ENCODE measurements at regions not wholly inside any gene's neighbourhood (a gene's known extent, or its start where the extent isn't known, plus 50 kb on each side); places are given as distances from the start of the nearest gene placed in this dataset.

- H3K4me1 ChIP-seq (ENCODE audit: insufficient read depth, poor library complexity, severe bottlenecking), result no peaks in the 10 kb centered on the region
- no peak overlapping the region for H3K27ac ChIP-seq (ENCODE audit: poor library complexity, severe bottlenecking)
- H3K36me3 ChIP-seq (ENCODE audit: low read depth), result no peaks in the 10 kb centered on the region
- H3K27me3 ChIP-seq (ENCODE audit: insufficient read depth, poor library complexity, severe bottlenecking), result no peaks in the 10 kb centered on the region
- H3K9me3 ChIP-seq (ENCODE audit: severe bottlenecking), result no peaks in the 10 kb centered on the region
- no peak for TF ChIP-seq CTCF (IDR thresholded peaks at IDR 0.05; ENCODE audit: poor library complexity, severe bottlenecking)
- no peak overlapping the region for H3K4me3 ChIP-seq (ENCODE audit: severe bottlenecking)
- no peak for ATAC-seq (ENCODE audit: low read depth)
- DNase-seq (ENCODE audit: low spot score), result no peak
Observed at GRCh38 chr2:64283641-64284361, 139.6 kb upstream of the PELI1 start.

GRCh38 chr2:64284751-64285150, 140.5 kb upstream of the PELI1 start:
- Histone ChIP-seq H3K9me3 (ENCODE audit: severe bottlenecking) (no peaks in the 10 kb centered on the region), H3K27me3 (ENCODE audit: insufficient read depth, poor library complexity, severe bottlenecking) (no peaks in the 10 kb centered on the region), H3K4me1 (ENCODE audit: insufficient read depth, poor library complexity, severe bottlenecking) (no peaks in the 10 kb centered on the region), H3K27ac (ENCODE audit: poor library complexity, severe bottlenecking) (no peak overlapping the region), H3K4me3 (ENCODE audit: severe bottlenecking) (no peak overlapping the region), H3K36me3 (ENCODE audit: low read depth) (no peaks in the 10 kb centered on the region)
- ATAC-seq (ENCODE audit: low read depth) (no peak), DNase-seq (ENCODE audit: low spot score) (no peak)
- TF ChIP-seq CTCF (IDR thresholded peaks at IDR 0.05; ENCODE audit: poor library complexity, severe bottlenecking), result no peak

- Histone ChIP-seq H3K27ac (ENCODE audit: poor library complexity, severe bottlenecking) (no peak overlapping the region), H3K9me3 (ENCODE audit: severe bottlenecking) (no peaks in the 10 kb centered on the region), H3K36me3 (ENCODE audit: low read depth) (no peaks in the 10 kb centered on the region), H3K4me3 (ENCODE audit: severe bottlenecking) (no peak overlapping the region), H3K4me1 (ENCODE audit: insufficient read depth, poor library complexity, severe bottlenecking) (peaks cover 8% of the 10 kb centered on the region), H3K27me3 (ENCODE audit: insufficient read depth, poor library complexity, severe bottlenecking) (no peaks in the 10 kb centered on the region)
- DNase-seq (ENCODE audit: low spot score) (no peak), ATAC-seq (ENCODE audit: low read depth) (no peak)
- TF ChIP-seq CTCF (IDR thresholded peaks at IDR 0.05; ENCODE audit: poor library complexity, severe bottlenecking), result no peak
Observed at GRCh38 chr2:64287202-64287740, 143.1 kb upstream of the PELI1 start.

GRCh38 chr2:64288321-64289193, 144.3 kb upstream of the PELI1 start:
- no peak overlapping the region for H3K4me3 ChIP-seq (ENCODE audit: severe bottlenecking)
- no peak for TF ChIP-seq CTCF (IDR thresholded peaks at IDR 0.05; ENCODE audit: poor library complexity, severe bottlenecking)
- H3K4me1 ChIP-seq (ENCODE audit: insufficient read depth, poor library complexity, severe bottlenecking), result peaks cover 8% of the 10 kb centered on the region
- no peaks in the 10 kb centered on the region for H3K36me3 ChIP-seq (ENCODE audit: low read depth)
- no peaks in the 10 kb centered on the region for H3K9me3 ChIP-seq (ENCODE audit: severe bottlenecking)
- no peak for DNase-seq (ENCODE audit: low spot score)
- ATAC-seq (ENCODE audit: low read depth), result no peak
- no peak overlapping the region for H3K27ac ChIP-seq (ENCODE audit: poor library complexity, severe bottlenecking)
- no peaks in the 10 kb centered on the region for H3K27me3 ChIP-seq (ENCODE audit: insufficient read depth, poor library complexity, severe bottlenecking)
